Lower lobe of right lung (tissue), 2 donors: ENCODE measurements at regions not wholly inside any gene's neighbourhood (a gene's known extent, or its start where the extent isn't known, plus 50 kb on each side); places are given as distances from the start of the nearest gene placed in this dataset.

ENCODE experiments used
- ATAC-seq, 2 donors: fragments of 200-7000 bp; cut with Tn5 transposase; one replicate each; pipeline ENCODE4 v1.9.1; 2020 to 2022; ENCODE audit warnings: mild to moderate bottlenecking in 2 of 2, moderate library complexity in 2 of 2
- DNase-seq: peaks from one replicate; pipeline ENCODE4 v3.0.0-alpha.2; 2020
- H3K27ac ChIP-seq: fragments of 200-600 bp; one replicate; pipeline ENCODE4 v1.8.0; 2022
- H3K27me3 ChIP-seq: fragments of 200-600 bp; one replicate; pipeline ENCODE4 v1.8.0; 2022; ENCODE audit warnings: low read depth
- H3K36me3 ChIP-seq: fragments of 200-600 bp; one replicate; pipeline ENCODE4 v1.8.0; 2022; ENCODE audit warnings: mild to moderate bottlenecking
- H3K4me1 ChIP-seq: fragments of 200-600 bp; one replicate; pipeline ENCODE4 v1.8.0; 2022
- H3K4me3 ChIP-seq: fragments of 200-600 bp; one replicate; pipeline ENCODE4 v1.8.0; 2022; ENCODE audit warnings: mild to moderate bottlenecking
- H3K9me3 ChIP-seq: fragments of 200-600 bp; one replicate; pipeline ENCODE4 v1.8.0; 2022
- CTCF ChIP-seq: fragments of 200-600 bp; IDR thresholded peaks from one replicate; pipeline ENCODE4 v1.8.0; 2022; ENCODE audit warnings: antibody characterized with exemption, mild to moderate bottlenecking
- intact Hi-C: fragments of 100-400 bp; cut with DNase I; formaldehyde crosslinking; loops from one replicate; pipeline ENCODE4 v1.11.0; 2022
- donor health status: DM: no; HTN: yes; CAD: no; lungs with severe emphysema.

- no peaks in the 10 kb centered on the region for H3K27me3 ChIP-seq
- intact Hi-C loops = no loop called here
- H3K9me3 ChIP-seq = no peaks in the 10 kb centered on the region
- H3K4me3 ChIP-seq = no peak overlapping the region
- H3K36me3 ChIP-seq = no peaks in the 10 kb centered on the region
- peak; percentile 47 to 49 for ATAC-seq
- no peak overlapping the region for H3K27ac ChIP-seq
- no peak for TF ChIP-seq CTCF
- no peaks in the 10 kb centered on the region for H3K4me1 ChIP-seq
- DNase-seq = no peak
Measured at GRCh38 chr5:107772418-107773310, 101.9 kb upstream of the EFNA5 start.

- TF ChIP-seq CTCF = no peak
- ATAC-seq = no peak
Measured at GRCh38 chr5:107771926-107772325, 101.2 kb upstream of the EFNA5 start.

GRCh38 chr5:107770051-107770450 is 99.3 kb upstream of the EFNA5 start:
- no peak for TF ChIP-seq CTCF
- Histone ChIP-seq H3K4me3 (no peak overlapping the region), H3K27ac (no peak overlapping the region), H3K27me3 (no peaks in the 10 kb centered on the region), H3K36me3 (no peaks in the 10 kb centered on the region), H3K9me3 (no peaks in the 10 kb centered on the region), H3K4me1 (no peaks in the 10 kb centered on the region)
- no peak for ATAC-seq
- no peak for DNase-seq
- intact Hi-C loops = no loop called here

More at GRCh38 chr5:107771926-107772325, 101.2 kb upstream of the EFNA5 start:
- no peaks in the 10 kb centered on the region for H3K36me3 ChIP-seq
- H3K4me1 ChIP-seq = no peaks in the 10 kb centered on the region
- no peaks in the 10 kb centered on the region for H3K9me3 ChIP-seq
- intact Hi-C loops = no loop called here
- no peak overlapping the region for H3K27ac ChIP-seq
- no peaks in the 10 kb centered on the region for H3K27me3 ChIP-seq
- no peak for DNase-seq
- no peak overlapping the region for H3K4me3 ChIP-seq

GRCh38 chr5:107769519-107769918 is 98.8 kb upstream of the EFNA5 start:
- H3K27ac ChIP-seq = no peak overlapping the region
- H3K4me1 ChIP-seq = no peaks in the 10 kb centered on the region
- no peak for DNase-seq
- intact Hi-C loops = no loop called here
- H3K36me3 ChIP-seq = no peaks in the 10 kb centered on the region
- no peaks in the 10 kb centered on the region for H3K27me3 ChIP-seq
- no peak overlapping the region for H3K4me3 ChIP-seq
- ATAC-seq = no peak
- no peaks in the 10 kb centered on the region for H3K9me3 ChIP-seq
- no peak for TF ChIP-seq CTCF

GRCh38 chr5:107766972-107767371 is 96.2 kb upstream of the EFNA5 start:
- intact Hi-C loops = no loop called here
- DNase-seq = no peak
- H3K4me1 ChIP-seq = no peaks in the 10 kb centered on the region

More at GRCh38 chr5:107766972-107767371, 96.2 kb upstream of the EFNA5 start:
- Histone ChIP-seq H3K9me3 (no peaks in the 10 kb centered on the region), H3K36me3 (no peaks in the 10 kb centered on the region), H3K4me3 (no peak overlapping the region), H3K27ac (no peak overlapping the region), H3K27me3 (no peaks in the 10 kb centered on the region)
- ATAC-seq = no peak
- no peak for TF ChIP-seq CTCF
